ENCODE measurements at regions not wholly inside any gene's neighbourhood (a gene's known extent, or its start where the extent isn't known, plus 50 kb on each side); places are given as distances from the start of the nearest gene placed in this dataset.
A peak's percentile ranks its signal among the peaks of the same experiment; 100 is the strongest.
"Not testable (repeated sequence)": the region's sequence is repeated elsewhere in the genome, so short reads cannot be mapped to it uniquely, and the experiment has no call there.

DNA sequence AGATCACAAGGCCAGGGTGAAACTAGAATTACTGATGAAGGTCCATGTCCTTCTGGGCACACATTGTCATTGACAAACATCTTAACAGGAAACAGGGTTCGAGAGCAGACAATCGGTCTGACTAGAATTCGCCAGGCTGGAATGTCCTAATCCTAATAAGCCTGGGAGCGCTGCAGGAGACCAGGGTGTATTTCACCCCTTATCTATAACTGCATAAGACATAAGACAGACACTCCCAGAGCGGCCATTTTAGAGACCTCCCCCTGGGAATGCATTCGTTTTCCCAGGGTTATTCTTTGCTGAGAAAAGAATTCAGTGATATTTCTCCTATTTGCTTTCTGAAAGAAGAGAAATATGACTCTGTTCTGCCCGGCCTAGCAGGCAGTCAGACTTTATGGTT is 1112.9 kb upstream of the TENM3 start:
- DNase-seq: not testable (repeated sequence)

DNA sequence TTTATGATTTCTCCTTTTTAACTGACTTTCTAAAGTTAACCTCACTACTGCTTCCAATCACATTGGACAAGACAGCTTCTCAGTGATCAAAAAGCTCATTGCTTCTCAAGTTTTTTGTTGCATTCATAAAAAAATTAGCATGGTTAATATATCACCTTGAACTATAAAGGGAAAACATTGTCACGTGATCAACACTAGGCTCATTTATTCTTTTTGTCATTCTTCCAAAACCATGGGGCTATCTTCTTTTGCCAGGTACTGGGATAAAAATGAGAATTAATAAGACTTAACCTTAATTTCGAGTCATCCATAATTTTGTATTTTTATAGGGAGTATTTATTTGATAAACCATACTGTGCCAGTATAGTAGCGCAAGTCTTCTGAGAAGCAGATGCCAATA is 1105.9 kb upstream of the TENM3 start:
- no peak for DNase-seq

DNA sequence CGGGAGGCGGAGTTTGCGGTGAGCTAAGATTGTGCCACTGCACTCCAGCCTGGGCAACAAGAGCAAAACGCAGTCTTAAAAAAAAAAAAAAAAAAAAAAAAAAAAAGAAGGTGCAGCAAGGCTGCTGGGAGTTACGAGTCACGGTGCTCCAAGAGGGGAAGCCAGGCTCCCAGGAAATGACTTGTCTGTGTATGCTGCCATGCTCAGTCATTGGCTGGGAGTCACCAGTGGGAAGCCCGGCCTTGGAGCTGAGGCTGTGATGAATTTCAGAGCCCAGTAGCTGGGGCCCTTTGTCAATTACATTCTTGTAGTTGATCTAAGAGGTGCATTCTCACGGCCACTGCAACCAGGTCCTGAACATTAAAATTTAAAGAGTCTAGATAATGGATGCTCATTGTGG is 1105.1 kb upstream of the TENM3 start:
- DNase-seq: no peak

DNA sequence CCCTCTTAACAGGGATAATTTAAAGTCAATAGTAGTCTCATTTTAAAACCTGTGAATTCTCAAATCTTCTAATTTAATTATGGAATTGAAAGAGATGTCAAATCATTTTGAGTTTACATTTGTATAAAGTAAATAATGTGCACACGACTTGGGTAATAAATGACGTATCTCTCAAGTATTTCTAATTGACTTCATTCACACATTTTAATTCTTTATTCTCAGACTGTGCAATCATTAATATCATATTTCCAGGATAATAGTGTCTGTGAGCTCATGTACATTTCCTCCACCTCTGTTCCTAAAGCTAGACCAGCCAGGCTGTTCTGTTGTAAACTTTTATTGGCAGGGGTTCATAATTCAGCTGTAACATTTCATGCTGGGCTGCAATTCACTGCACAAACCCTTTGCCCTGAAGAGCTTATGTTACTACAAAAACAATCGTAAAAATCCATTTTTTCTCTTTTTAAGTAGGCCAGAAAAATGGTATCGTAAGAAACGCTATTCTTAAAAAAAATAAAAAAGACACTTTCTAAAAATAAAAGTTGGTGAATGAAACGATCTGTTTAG is 1103.1 kb upstream of the TENM3 start:
- DNase-seq: no peak

DNA sequence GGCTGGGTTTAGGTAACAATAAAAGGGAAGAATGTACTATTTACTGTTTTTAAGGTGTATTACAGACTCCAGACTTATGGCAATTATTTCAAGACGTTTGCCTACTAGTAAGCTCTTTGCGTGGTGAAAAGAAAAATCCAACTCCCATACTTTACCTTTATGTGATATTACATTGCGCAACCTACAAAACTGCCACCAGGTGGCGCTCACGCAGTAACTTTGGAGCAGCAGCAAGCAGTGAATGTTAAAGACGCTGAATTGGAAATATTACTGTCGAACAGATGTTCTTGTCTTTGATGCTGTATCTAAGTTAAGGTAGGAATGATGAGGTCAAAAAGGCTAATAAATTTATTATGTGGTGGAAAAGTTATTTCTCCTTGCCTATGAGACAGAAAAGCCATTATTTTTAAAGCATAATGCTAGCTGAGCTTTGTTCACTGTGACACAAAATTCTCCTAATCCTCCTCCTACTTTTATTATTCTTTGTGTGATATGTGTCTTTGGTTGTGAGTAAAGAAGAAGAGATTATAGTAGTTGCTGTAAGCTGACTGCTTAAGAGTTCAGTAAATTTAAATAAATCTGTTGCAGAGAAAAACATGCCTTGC is 1099.8 kb upstream of the TENM3 start:
- DNase-seq: peak; percentile 40

DNA sequence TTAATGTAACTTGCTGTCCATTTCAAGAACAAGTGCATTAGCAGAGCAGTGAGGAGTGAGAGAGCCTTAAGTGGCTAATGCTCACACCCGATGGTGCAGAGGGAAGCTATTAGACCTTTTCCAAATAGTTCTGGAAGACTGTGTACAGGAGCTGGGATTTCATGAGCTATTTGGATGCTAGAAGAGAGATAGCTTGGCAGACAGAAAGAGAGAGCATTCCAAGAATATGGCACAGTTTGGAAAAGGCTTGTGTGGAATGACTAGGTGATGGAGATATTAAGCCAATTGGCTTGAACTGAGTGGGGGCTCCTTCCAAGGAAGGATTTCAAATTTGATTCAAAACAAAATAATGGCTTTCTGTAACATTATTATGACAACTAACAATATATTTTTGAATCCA is 1097.2 kb upstream of the TENM3 start:
- no peak for DNase-seq

DNA sequence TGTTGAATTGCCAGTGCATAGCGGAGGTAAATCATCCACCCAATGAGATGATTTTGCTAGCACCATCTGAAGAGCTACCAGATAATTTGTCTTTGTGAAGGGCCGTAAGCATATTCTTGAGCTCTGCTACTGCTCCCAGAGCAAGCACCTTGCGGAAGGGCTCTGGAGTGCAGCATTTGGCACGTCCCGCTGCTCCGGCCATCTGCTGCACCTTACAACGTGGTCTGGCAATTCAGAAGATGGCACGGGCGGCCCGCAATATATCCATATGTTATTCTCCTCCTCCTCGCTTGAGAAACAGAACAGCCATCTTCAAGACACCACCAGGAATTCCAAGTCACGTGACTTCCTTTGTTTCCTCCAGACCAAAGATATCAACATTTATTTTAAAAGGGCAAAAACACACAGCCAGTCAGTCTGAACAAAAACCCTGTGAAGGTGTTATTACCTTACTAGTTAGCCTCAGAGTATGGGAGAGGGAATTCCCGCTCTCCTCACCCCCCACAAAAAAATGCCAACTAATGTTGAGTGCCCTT is 1095.7 kb upstream of the TENM3 start:
- DNase-seq: no peak

DNA sequence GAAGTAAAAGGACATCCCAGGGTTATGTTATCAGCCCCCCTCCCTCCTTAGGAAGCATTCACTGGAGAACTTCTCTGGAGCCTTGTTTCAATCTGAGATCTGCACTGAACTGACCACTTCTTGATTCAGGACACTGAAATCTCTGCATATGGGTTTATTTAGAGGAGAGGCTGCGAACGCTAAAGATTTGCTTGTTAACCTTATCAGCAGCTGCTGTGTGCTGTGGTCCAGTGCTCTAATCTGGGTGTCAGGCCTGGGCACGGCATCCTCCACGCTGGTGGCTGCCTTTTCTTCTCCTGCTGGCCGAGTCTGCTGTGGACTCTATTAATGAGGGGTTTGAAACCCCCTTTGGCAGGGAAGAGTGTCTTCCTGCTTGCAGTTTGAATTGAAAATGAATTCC is 1094.7 kb upstream of the TENM3 start:
- no peak for DNase-seq

DNA sequence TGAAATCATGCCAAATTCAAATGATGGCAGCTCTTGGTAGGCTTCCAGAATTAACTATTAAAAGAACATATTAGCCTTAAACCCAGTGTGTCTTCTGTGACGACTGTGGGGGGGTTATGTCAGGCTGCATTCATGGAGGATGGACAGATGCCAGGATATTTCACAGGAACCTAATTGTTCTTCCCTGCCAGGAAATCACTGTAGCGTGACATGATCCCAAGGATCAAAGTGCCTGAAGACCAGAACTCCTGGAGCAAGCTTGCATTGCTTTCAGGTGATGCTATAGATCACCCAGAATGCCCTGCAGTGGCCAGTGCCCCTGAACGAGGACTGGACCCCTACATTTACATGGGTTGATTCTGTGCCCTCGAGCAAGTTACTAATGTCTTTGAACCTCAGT is 1093.0 kb upstream of the TENM3 start:
- DNase-seq: no peak

DNA sequence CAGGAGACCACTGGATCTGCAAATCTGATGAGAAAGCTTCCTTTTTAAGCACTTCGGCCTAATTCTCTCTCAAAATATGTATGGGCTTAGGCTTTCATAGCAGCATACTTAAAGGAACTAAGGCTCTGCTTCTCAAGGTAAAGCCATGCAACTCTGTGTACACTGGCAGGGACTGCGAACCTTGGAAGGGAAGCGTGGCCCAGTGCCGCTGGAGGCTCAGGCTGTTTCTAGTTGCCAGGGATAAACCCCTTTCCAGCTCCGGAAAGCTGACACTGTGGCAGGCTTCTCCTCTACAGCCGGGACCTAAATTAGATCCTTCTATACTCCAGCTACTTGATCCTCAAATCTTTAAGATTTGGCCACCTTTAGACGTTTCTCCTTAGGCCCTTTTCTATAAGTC is 1091.3 kb upstream of the TENM3 start:
- no peak for DNase-seq

DNA sequence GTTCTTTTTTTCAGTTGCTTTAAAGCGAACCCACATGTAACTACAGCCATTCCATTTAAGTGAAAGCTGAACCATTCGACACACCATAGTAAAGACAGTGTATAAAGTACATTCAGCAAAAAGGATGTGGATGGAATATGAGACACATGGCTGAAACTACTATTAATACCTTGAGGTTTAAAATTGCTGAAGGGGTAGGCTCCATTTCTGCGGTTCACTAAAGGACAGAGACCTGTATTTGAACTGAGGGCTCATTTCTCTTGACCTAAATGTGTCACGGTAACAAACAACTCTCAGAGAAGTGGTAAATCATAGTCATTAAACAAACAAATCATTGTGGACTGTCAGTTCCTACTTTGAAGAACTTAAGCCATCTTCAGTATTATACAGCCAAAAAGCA is 1085.6 kb upstream of the TENM3 start:
- no peak for DNase-seq

DNA sequence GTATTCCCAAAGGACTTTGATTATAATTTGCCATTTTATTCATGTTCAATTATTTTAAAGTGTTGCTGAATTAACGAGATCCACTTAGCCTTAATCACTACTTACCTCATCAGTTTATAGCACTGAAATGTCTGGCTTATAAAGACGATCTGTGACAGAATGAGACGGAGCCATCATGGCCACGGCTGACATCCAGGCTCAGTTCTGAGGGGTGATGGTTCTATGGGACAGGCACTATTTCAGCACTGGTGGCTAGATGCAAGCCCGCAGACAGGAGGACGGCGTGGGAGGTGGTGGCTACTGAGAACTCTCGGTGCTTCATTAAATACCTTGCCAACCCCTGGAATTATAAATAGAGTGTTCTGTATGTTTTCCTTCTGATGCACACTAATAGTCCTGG is 1084.2 kb upstream of the TENM3 start:
- DNase-seq: no peak

DNA sequence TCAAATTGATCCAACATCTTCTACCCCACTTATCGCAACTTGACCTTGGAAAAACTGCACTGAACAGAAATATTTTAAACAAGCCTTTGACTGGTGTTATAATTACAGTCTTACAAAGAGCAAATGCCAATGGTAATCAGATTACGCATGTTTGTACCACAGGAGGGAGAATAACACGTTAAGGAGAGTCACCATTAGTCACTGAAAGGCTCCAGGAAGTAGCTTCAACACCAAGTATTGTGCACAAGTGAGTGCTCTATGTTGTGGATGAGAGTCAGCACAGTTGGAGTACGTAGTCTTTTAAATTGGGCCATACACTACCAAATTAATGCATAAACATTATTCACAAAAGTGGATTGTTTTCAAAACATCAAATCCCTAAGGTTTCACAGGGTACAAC is 1081.5 kb upstream of the TENM3 start:
- no peak for DNase-seq

DNA sequence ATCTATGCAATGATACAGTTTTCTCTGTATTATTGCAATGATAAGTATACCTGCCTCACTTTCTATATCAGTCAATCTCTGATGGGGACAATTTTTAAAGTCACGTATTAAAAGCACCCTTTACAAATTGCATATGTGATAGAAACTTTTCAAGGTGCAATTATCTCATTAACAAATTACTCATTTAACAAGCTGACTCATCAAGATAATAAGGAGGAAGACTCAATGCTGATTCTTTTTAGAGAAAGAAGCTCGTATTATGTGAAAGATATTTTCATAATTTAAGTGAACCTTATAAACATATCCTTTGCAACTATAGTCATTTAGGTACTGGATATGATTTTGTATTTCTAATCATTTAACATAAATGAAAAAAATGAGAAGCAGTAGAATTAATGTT is 1080.9 kb upstream of the TENM3 start:
- DNase-seq: no peak

DNA sequence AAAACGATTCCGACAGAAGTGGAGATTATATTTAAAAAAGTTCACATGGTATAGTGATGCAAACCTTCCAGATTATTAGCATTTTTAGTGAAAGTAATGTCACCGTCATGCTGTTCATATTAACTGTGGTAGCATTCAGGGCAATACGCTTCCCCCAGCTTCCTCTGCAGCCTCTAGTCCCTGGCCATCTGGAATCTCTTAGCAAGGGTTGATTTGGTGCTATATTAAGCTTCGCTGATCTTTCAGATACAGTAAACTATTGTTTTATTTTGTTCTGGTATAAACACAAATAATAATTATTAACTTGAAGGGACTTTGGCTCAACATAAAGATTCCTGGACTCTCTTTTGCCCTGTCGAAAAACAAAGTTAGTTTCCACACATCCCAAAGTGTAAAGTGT is 1080.5 kb upstream of the TENM3 start:
- DNase-seq: no peak

DNA sequence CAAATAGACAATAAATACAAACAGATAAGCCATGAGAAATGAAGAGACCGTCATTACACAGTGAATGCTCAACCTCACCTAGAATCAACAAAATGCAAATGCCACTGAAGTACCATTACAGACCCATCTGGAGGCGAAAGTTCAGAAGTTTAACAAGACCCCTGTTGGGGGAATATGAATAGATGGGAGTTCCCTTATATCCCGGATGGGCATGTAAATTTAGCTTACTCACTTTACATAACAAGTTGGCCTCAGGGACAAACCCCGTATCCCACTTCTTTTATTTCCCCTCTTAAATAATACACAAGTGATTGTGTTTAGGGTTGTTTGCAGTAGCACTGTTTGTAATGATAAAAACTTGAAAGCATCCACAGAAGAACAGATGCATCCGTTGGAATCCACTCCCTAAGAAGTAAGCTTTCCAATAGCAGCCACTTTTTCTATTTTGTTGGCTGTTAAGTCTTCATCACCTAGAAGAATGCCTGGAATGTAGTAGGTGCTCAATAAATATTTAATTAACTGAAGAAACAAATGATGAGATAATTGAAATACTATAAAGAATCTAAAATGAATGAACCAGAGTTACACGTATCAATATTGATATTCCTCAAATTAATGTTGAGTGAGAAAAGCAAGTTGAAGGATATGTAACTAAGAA is 1076.3 kb upstream of the TENM3 start:
- DNase-seq: no peak

DNA sequence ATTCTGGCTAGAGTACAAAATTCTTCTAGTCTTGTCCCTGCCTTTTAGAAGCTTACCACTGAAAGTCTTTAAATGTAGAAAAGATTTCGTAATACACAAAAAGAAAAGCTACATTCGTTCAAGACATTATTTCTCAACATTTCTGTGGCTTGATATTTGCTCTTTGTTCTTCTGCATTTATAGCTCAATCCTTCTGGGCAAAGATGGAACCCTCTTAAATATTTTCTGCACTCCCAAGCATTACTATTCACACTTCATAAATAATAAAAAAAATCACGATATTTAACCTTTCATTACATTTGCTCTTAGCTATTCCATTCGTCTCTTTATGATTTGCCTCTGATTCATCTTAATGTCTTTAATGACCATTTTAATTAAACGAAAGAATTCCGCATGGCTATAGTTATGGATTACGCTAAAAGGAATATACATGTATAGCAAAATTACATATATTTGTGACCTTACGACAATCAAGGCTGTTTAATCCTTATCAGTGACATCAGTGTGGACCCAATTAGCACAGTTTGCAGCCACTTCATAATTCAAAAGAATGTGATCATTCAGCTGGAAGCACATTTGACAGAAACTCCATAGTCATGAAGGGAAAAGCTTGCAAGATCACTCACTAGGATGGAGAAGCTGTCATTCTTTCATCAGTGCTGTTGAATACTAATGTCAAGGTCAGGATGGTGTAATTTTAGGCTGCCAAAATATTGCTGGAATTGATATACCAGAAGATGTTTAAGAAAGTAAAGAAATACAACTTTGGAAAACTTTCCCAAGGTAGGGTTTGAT is 1075.0 kb upstream of the TENM3 start:
- no peak for DNase-seq

DNA sequence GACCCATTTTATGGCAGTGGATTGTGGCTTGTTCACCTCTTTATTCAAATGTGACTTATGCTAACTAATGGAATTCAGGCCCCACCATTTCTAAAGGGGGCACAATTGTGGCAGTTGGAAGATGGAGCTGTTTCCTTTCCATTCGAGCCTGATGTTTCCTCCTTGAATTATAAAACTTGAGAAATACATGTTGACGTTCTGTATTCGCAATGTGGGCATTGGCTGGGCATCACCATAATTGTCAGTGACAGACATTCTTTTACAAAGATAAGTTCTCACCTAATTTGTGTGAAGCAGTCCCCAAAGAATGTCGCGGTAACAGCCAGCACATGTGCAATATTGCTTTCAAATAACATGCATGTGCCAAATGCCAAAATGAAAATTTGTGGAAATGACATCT is 1070.2 kb upstream of the TENM3 start:
- no peak for DNase-seq

DNA sequence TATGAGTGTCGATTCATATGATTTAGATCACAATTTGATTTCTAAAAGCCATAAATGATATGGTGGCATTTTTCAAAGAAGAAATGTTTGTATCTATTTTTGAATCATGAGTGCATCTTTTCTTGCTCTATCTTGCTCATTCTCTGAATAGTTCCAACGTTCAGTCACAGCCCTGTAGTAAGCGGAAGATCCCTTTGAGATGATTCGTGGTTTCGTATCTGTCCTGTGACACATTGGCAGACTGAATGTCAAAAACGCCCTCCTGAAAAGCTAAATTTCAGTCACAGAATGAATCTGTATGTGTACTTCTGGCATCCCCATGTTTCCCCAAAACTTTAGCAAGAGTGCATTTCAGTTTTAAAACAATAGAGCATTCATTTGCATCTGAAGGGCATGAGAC is 1066.9 kb upstream of the TENM3 start:
- DNase-seq: no peak

DNA sequence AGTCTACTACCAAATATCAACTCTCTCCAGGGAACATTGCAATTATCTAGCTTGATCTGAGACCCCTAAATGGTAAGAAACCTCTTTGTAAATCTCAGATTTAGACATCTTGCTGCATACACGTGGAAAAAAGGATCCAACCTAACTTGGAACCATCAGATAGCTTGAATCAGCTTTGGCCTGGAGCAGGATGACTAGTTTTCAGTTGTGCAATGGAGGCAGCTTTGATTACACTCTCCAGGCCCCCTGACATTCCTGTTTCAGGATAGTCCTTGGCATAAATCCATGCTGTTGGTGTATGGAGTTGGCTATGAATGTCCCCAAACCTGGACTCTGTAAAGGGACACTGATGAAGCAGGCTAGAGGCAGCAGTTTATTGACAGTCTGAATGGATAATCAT is 1061.9 kb upstream of the TENM3 start:
- no peak for DNase-seq

DNA sequence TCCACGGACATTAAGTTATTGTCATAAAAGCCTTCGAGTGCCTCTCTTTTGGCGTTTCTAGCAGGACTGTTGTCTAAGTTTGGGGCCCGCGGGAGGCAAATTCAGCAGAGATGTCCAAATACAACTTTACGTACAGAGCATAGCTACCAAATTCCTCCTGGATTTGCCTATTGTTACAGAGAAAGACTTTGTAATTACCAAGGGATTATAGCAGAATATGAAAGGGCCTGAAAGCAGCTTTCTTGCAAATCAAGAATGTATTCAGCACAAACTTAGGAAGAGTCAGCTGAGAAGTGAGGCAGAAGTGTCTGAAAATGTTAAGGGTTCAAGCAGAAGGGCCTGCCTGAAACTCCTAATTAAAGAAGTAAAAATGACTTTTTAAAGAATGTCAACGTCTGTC is 1053.5 kb upstream of the TENM3 start:
- no peak for DNase-seq

DNA sequence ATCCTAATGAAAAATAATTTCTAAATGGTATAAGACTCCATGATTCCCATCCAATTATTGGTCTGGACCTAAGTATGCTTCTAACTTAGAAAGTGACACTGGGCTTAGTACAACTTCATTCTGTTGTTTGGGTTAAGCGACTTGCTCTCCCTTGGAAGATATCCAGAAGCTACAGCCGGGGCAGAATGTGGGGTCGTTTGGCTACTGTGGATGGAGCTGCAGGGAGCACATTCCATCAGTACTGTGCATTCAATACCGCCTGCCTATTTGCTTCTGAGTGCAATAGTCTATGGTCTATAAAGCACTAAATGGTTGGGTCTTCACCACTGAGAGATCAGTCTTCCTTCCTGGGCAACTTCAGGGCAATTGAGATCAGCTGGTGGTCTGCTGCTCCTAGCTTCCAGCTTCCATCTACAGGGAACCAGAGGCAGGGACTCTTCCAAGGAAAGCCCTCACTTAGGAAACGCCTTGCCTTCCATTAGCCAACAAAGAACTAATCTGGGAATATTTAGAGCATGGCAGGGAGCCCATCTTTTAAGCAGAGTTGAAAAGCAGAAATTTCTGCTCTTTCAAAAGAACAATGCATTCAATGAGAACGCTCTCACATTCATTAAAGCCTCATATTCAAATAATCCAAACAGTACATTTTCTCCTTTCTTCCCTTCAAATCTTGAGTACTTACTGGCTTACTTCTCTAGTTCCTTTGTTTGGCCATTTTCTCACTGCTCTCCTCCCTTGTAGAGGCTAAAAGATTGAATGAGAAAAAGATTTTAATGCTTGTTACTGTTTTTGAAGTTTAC is 1049.9 kb upstream of the TENM3 start:
- no peak for DNase-seq

DNA sequence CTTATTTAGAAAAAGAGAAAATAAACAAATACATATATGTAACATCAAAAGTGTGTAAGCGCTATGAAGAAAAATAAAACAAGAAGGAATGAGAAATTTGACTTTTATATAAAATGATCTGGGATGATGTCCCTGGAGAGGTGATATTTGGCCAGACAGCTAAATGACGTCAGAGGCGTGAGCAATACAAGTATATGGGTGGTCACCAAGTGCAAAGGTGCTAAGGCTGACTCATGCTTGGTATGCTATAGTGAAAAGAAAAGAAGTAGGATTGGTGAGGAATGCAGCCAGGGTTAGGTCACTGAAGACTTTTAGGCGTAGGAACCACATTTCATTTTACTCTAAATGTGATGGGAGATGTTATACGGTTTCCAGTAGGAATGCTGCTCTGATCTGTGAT is 1049.1 kb upstream of the TENM3 start:
- DNase-seq: no peak

All from activated CD4-positive, alpha-beta T cell treated with anti-CD3 and anti-CD28 coated beads for 1 hour (primary cell).